ENCODE measurements at regions not wholly inside any gene's neighbourhood (a gene's known extent, or its start where the extent isn't known, plus 50 kb on each side); places are given as distances from the start of the nearest gene placed in this dataset.
A peak's percentile ranks its signal among the peaks of the same experiment; 100 is the strongest.
"Not testable (repeated sequence)": the region's sequence is repeated elsewhere in the genome, so short reads cannot be mapped to it uniquely, and the experiment has no call there.

GRCh38 chr2:106322281-106322680, 128.2 kb upstream of the UXS1 start:
- DNase-seq: no peak
- WGBS (ENCODE audit: insufficient coverage, low coverage, low lambda C conversion rate, missing lambda C conversion rate): 66% methylated on average over 5 of the region's 5 CpGs

GRCh38 chr2:106320439-106320838, 126.3 kb upstream of the UXS1 start:
- H3K9me3 ChIP-seq; ATAC-seq; H3K4me3 ChIP-seq; H3K36me3 ChIP-seq; H3K27ac ChIP-seq; H3K27me3 ChIP-seq; H3K4me1 ChIP-seq; DNase-seq; intact Hi-C loops (cut with DNase I): not testable (repeated sequence)
- 94% methylated on average over 2 of the region's 2 CpGs for WGBS (ENCODE audit: insufficient coverage, low coverage, low lambda C conversion rate, missing lambda C conversion rate)

More at GRCh38 chr2:106322281-106322680, 128.2 kb upstream of the UXS1 start:
- no peak for ATAC-seq
- intact Hi-C loops (cut with DNase I): no loop called here
- TF ChIP-seq POLR2A (IDR thresholded peaks at IDR 0.05) (no peak), CTCF (IDR thresholded peaks at IDR 0.05) (no peak)
- Histone ChIP-seq H3K27me3 (no peaks in the 10 kb centered on the region), H3K36me3 (no peaks in the 10 kb centered on the region), H3K4me3 (no peak overlapping the region), H3K4me1 (no peaks in the 10 kb centered on the region), H3K27ac (no peak overlapping the region), H3K9me3 (no peaks in the 10 kb centered on the region)

GRCh38 chr2:106316915-106317314, 122.8 kb upstream of the UXS1 start:
- Histone ChIP-seq H3K36me3 (no peaks in the 10 kb centered on the region), H3K27ac (no peak overlapping the region), H3K9me3 (no peaks in the 10 kb centered on the region), H3K4me1 (peaks cover 0 to 4% (median 0%) of the 10 kb centered on the region in 4 donors), H3K27me3 (no peaks in the 10 kb centered on the region), H3K4me3 (no peak overlapping the region)
- 63% methylated on average over 2 of the region's 2 CpGs for WGBS (ENCODE audit: insufficient coverage, low coverage, low lambda C conversion rate, missing lambda C conversion rate)
- intact Hi-C loops (cut with DNase I): no loop called here
- peak; percentile 60 to 82 (median 67) for ATAC-seq
- no peak for TF ChIP-seq CTCF (IDR thresholded peaks at IDR 0.05)
- no peak for TF ChIP-seq POLR2A (IDR thresholded peaks at IDR 0.05)
- DNase-seq: no peak

GRCh38 chr2:106314444-106314843, 120.3 kb upstream of the UXS1 start:
- TF ChIP-seq POLR2A (IDR thresholded peaks at IDR 0.05) (no peak), CTCF (IDR thresholded peaks at IDR 0.05) (no peak)
- H3K4me3 ChIP-seq: no peak overlapping the region
- no peaks in the 10 kb centered on the region for H3K27me3 ChIP-seq
- WGBS (ENCODE audit: insufficient coverage, low coverage, low lambda C conversion rate, missing lambda C conversion rate): 67% methylated on average over 3 of the region's 3 CpGs
- peaks cover 0 to 4% (median 0%) of the 10 kb centered on the region in 4 donors for H3K4me1 ChIP-seq
- no peaks in the 10 kb centered on the region for H3K36me3 ChIP-seq
- no peak for ATAC-seq
- H3K27ac ChIP-seq: no peak overlapping the region
- intact Hi-C loops (cut with DNase I): no loop called here
- DNase-seq: no peak
- H3K9me3 ChIP-seq: no peaks in the 10 kb centered on the region

GRCh38 chr2:106311041-106311370, 116.9 kb upstream of the UXS1 start:
- H3K27ac ChIP-seq: no peak overlapping the region
- H3K9me3 ChIP-seq: no peaks in the 10 kb centered on the region
- ATAC-seq: no peak
- no peak for DNase-seq
- H3K27me3 ChIP-seq: no peaks in the 10 kb centered on the region
- H3K4me3 ChIP-seq: no peak overlapping the region
- WGBS (ENCODE audit: insufficient coverage, low coverage, low lambda C conversion rate, missing lambda C conversion rate): 99% methylated on average over 5 of the region's 5 CpGs
- intact Hi-C loops (cut with DNase I): no loop called here
- H3K4me1 ChIP-seq: no peaks in the 10 kb centered on the region
- no peaks in the 10 kb centered on the region for H3K36me3 ChIP-seq
- no peak for TF ChIP-seq POLR2A (IDR thresholded peaks at IDR 0.05)
- TF ChIP-seq CTCF (IDR thresholded peaks at IDR 0.05): no peak
